Adrenal gland (tissue), 5 donors: ENCODE measurements at regions not wholly inside any gene's neighbourhood (a gene's known extent, or its start where the extent isn't known, plus 50 kb on each side); places are given as distances from the start of the nearest gene placed in this dataset.

Experiments
- POLR2A ChIP-seq, 2 donors: fragments of 450-650 bp; IDR thresholded peaks; one replicate each; pipeline ENCODE4 v1.6.1; 2017; ENCODE audit warnings: antibody characterized with exemption in 2 of 2, mild to moderate bottlenecking in 2 of 2, moderate library complexity in 1 of 2
- TF ChIP-seq, protein P1 (sequence below), 6 experiments: fragments of 450-650 bp in 4 of 6; fragments of 200-600 bp in 2 of 6; sonication (generic) in 1 of 6; IDR thresholded peaks; 1 replicate in 5 of 6; 2 replicates in 1 of 6; pipeline versions ENCODE4 v1.5.1 to v1.8.0; 2016 to 2021; ENCODE audit warnings: antibody characterized with exemption in 6 of 6, mild to moderate bottlenecking in 2 of 6, moderate library complexity in 1 of 6
- donor health status: DM: no; HTN: no; CAD: no.

GRCh38 chr10:88187472-88187871 lies 324.0 kb downstream of the PTEN start:
- TF ChIP-seq, protein P1, sequence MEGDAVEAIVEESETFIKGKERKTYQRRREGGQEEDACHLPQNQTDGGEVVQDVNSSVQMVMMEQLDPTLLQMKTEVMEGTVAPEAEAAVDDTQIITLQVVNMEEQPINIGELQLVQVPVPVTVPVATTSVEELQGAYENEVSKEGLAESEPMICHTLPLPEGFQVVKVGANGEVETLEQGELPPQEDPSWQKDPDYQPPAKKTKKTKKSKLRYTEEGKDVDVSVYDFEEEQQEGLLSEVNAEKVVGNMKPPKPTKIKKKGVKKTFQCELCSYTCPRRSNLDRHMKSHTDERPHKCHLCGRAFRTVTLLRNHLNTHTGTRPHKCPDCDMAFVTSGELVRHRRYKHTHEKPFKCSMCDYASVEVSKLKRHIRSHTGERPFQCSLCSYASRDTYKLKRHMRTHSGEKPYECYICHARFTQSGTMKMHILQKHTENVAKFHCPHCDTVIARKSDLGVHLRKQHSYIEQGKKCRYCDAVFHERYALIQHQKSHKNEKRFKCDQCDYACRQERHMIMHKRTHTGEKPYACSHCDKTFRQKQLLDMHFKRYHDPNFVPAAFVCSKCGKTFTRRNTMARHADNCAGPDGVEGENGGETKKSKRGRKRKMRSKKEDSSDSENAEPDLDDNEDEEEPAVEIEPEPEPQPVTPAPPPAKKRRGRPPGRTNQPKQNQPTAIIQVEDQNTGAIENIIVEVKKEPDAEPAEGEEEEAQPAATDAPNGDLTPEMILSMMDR (IDR thresholded peaks at IDR 0.05) = no peak
- no peak for TF ChIP-seq POLR2A (IDR thresholded peaks at IDR 0.05)
